GM19238 (cell line): ENCODE measurements at regions not wholly inside any gene's neighbourhood (a gene's known extent, or its start where the extent isn't known, plus 50 kb on each side); places are given as distances from the start of the nearest gene placed in this dataset.
"Not testable (repeated sequence)": the region's sequence is repeated elsewhere in the genome, so short reads cannot be mapped to it uniquely, and the experiment has no call there.

Source experiments
- DNase-seq: peaks from one replicate; pipeline ENCODE4 v3.0.0; 2011; ENCODE audit warnings: low spot score; ENCODE audit not compliant: insufficient read length

GRCh38 chr2:145815933-145816332, 1296.0 kb upstream of the ZEB2 start:
- no peak for DNase-seq

GRCh38 chr2:145813481-145813880, 1293.6 kb upstream of the ZEB2 start:
- DNase-seq: no peak

DNA sequence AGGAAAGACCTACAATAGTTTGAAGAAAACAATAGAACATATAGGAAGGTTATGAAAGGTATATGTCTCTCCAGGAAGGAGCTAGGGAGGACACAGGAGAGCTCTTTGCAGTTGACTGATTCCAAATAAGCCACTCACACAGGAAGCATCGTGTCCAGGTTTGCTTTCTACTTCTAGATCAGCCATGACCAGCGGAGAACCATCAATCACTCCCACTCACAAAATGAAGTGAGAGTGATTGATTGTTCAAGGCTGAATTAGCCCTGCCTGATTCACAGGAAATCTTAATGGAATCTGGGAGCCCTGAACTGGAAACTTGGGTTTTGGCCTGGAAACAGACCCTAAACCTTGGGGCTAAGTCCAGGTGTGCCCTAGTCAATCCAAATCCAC, 1292.2 kb upstream of the ZEB2 start:
- DNase-seq: no peak

DNA sequence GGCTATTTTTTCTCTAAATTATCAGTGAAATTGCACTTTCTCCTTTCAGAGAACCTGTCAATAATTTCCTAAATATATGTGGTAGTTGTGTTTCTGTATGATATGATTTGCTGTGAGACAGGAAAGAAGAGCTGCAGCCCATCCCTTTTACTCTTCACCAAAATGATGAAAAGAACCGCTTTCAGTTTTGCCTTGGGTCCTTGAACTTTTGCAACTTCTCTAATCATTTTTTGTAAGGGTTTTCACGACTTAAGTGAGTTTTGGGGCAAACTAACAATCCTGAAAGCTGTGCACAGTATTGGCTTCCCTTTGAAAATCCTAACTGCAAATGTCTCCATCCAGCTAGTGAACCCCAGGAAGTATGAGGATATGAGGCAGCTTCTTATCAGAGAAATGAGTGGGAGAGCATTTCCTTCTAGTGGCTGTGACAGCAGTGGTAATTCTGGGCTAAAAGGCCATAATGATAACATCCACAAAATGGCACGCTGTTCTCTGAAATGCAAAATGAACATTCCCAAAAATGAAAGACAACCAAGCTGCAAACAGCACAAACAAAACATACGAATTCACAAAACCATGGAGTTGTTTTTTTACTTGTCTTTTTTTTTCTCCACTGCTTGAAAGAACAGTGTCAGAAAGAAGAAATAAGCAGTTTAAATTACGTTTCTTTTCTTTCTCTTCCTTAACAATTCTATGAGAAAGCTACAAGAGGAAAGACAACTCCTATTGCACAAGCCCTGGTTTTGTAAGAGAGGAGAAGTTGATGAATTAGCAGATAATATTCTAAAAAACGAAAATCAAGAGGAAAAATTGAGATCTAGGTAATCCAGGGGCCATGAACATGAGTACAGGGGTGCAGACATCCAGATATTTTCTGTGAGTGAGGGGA, 1291.6 kb upstream of the ZEB2 start:
- no peak for DNase-seq

- no peak for DNase-seq
These were observed 1288.0 kb upstream of the ZEB2 start for GRCh38 chr2:145807968-145808367.

GRCh38 chr2:145807554-145807953, 1287.6 kb upstream of the ZEB2 start:
- DNase-seq: no peak

GRCh38 chr2:145806546-145806945, 1286.6 kb upstream of the ZEB2 start:
- no peak for DNase-seq

GRCh38 chr2:145802133-145802532, 1282.2 kb upstream of the ZEB2 start:
- no peak for DNase-seq

DNA sequence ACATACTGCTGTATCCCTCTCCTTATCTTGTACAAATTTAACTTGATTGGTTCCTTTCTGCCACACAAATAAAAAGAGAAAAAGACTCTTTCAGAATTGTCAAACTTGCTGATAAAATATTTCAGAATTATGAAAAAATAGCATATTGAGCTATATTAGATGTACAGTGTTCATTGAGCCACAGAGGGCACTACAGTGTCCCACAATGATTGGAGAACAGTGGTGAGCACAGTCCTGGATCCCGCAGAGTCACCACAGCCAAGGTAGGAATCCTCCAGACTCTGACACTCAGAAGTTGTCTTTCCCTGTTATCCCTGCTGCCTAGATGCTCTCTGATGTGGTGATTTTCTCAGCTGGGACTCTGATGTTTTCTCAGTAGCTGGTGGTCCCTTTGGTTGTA, 1281.3 kb upstream of the ZEB2 start:
- no peak for DNase-seq

- no peak for DNase-seq
These were observed 1280.5 kb upstream of the ZEB2 start for GRCh38 chr2:145800151-145801091.

GRCh38 chr2:145799595-145800108, 1279.7 kb upstream of the ZEB2 start:
- DNase-seq: no peak

DNA sequence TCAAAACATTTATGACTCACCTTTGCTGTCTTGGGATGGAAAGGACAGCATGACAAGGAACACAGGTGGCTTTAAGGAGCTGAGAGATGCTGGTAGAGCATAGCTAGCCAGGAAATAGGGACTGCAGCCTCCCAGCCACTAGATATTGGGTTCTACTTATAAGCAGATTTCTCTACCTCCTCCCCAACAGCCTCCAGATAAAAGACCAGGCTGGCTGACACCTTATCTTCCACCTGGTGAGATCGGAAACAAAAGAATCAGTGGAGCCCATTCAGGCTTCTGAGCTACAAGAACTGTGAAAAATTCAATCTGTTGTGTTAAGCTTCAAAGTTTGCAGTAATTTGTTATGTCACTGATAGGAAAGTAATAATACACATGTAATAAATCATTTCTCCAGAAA, 1278.5 kb upstream of the ZEB2 start:
- DNase-seq: no peak

- DNase-seq: no peak
These were observed 1277.8 kb upstream of the ZEB2 start for GRCh38 chr2:145797692-145798091.

- DNase-seq: no peak
These were observed 1272.8 kb upstream of the ZEB2 start for GRCh38 chr2:145792745-145793144.

- DNase-seq: no peak
These were observed 1269.7 kb upstream of the ZEB2 start for GRCh38 chr2:145789636-145790035.

GRCh38 chr2:145787597-145788361, 1267.9 kb upstream of the ZEB2 start:
- DNase-seq: not testable (repeated sequence)

DNA sequence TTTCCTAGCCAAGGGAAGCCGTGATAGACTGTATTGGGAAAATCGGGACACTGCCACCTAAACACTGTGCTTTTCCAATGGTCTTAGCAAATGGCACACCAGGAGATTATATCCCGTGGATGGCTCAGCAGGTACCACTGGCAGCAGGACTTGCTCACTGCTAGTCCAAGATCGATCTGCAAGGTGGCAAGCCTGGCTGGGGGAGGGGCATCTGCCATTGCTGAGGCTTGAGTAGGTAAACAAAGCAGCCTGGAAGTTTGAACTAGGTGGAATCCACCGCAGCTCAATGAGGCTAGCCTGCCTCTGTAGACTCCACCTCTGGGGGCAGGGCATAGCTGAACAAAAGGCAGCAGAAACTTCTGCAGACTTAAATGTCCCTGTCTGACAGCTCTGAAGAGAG, 1262.7 kb upstream of the ZEB2 start:
- not testable (repeated sequence) for DNase-seq

- DNase-seq: no peak
These were observed 1258.0 kb upstream of the ZEB2 start for GRCh38 chr2:145777914-145778313.

- no peak for DNase-seq
These were observed 1257.4 kb upstream of the ZEB2 start for GRCh38 chr2:145777297-145777696.

DNA sequence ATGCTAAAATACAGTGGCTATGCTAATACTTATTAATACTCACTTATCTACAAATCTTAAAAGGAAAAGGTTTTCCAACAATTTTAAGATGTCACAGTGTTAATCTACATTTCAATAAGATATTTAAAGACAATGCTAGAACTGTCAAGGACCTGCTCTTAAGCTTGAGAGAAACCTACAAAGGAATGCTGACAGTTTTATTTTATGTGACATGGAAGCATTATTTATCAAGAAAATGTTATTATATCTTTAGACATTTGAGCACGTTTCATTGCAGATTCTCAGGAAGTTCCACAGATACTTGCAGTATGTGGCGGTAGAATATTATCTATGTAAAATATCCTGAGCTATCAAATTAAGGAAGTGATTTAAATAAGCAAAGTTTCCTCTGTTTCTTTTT, 1255.7 kb upstream of the ZEB2 start:
- DNase-seq: no peak

DNA sequence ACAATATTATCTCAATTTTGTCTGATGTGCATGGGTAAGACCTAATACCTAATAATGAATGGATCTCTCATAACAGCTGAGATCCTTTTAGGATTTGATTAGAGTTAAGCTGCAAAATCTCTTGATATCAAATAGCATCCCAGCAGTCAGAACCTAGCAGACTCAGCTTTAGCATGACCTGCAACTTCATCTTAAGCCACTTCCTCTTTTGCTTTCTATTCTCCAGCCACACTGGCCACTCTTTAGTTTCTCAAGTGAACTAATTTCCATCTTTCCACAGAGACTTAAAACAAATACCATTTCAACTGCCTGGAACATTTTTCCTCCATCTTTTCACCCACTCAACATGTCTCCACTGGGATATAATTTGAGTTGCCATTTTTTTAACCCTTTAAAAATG, 1251.6 kb upstream of the ZEB2 start:
- DNase-seq: no peak
